ENCODE measurements at regions not wholly inside any gene's neighbourhood (a gene's known extent, or its start where the extent isn't known, plus 50 kb on each side); places are given as distances from the start of the nearest gene placed in this dataset.
"Not testable (repeated sequence)": the region's sequence is repeated elsewhere in the genome, so short reads cannot be mapped to it uniquely, and the experiment has no call there.

DNA sequence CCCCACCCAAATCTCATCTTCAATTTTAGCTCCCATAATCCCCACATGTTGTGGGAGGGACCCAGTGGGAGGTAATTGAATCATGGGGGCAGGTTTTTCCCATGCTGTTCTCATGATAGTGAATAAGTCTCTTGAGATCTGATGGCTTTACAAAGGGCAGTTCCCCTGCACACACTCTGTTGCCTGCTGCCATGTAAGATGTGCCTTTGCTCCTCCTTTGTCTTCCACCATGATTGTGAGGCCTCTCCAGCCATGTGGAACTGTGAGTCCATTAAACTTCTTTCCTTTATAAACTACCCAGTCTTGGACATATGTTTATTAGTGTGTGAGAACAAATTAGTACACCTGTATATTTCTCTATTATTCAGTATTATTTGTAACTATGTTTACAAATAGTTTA is 1283.3 kb upstream of the MIR17HG start:
- DNase-seq (ENCODE audit: low spot score), result not testable (repeated sequence)

DNA sequence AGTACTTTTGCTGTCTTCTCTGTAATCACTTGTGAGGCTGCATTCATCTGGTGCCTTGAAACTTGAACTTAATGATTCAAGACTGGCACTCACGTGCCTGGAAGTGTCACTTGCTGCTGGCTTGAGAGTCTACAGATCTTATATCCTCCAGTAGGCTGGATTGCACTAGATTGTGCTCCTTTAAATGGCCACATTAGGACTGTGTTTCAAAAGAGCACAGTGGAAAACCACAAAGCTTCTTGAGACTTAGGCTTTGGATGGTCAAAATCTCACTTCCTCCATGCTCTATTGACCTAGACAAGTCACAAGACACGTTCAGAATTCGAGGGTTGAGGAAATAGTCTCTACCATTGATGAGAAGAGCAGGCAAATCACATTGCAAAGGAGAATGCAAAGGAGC is 1278.8 kb upstream of the MIR17HG start:
- no peak for DNase-seq (ENCODE audit: low spot score)

DNA sequence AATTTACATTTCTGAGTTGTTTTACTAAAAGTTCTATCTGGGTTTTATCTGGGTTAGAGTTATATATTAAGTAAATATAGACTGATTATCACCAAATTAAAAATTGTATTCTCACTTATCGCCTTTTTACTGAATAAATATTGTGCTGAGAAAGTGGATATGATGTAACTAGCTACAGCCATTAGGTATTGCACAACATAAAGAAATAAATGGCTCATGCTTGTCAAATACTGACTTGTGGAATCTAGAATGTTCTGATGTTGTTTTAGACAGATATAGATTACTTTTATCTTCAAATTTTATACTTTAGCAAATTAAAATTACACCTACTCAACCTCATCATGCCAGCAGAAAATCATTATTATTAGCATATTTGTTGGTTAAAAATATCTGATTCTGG is 1277.1 kb upstream of the MIR17HG start:
- DNase-seq (ENCODE audit: low spot score), result no peak

DNA sequence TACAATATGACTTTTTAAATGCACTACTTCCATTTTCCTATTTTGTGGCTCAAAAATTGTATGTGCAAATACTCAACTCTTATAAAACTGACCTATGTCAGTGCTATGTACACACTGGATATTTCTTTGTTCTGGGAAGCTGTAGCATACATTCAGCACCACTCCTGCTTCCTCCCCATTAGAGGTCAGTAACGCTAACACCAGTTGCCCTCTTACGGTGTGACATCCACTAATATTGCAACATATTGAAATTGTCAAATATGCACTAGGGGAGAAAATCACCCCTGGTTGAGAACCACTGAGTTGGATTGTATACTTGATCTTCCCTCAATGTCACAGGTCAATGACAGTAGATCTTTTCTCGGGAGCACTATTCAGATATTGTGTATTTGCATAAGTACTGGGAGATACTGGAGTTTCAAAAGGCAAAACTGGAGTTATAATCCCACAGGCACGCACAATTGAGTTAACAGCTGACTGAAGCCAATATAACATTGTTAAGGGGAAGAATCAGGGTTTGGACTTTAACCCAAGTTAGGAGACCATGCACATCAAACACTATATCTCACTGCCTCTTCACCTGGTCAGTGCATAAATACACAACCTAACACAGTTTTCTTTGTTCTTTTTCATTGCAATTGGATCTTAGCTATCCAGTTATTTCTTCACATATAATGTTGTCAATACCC is 1276.5 kb upstream of the MIR17HG start:
- no peak for DNase-seq (ENCODE audit: low spot score)

DNA sequence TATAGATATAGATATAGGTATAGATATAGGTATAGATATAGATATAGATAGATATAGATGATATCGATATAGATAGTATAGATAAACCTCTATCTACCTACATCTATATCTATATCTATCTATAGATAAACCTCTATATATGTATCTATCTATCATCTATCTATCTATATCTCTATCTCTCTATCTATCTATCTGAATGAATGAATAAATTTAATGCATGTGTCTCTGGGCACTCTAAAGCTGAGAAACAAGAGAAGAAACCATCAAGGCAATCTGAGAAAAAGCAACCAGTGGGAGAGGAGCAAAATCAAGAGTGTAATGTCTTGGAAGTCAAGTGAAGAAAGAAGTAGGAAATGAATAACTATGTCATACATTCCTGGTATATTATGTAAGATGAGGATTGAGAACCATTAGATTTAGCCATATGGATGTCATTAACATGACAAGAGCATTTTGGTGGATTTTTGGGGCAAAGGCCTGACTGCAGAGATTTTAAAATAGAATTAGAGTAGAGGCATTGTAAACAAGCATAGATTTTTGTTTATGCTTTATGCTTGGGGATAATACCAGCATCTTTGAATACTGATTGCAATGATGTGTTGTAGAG is 1262.7 kb upstream of the MIR17HG start:
- DNase-seq (ENCODE audit: low spot score), result no peak

DNA sequence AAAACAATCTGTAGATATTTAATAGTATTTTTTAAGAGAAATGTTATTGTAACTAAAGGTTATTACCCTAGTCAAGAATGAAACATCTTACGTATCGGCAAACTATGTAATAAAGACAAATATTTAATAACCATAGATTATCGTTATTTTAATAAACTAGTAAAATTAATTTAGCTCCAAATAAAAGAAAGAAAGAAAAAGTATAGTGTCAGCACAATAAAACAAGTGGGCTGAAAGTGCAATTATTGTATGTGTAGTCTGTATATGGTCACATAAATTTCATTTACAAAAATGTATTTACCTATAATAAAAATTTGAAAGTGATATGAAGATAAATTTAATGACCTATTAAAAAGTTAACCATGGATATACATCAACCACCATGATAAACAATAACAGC is 1258.4 kb upstream of the MIR17HG start:
- no peak for DNase-seq (ENCODE audit: low spot score)

DNA sequence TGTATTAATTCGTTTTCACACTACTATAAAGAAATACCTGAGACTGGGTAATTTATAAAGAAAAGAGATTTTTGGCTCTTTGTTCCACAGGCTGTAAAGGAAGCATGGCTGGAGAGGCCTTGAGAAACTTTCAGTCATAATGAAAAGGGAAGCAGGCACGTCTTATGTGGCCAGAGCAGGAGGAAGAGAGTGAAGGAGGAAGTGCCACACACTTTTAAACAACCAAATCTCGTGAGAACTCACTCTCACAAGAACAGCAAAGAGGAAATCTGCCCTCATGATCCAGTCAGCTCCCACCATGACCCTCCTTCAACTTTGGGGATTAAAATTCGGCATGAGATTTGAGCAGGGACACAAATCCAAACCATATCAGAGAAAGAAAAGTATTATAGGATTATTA is 1255.9 kb upstream of the MIR17HG start:
- DNase-seq (ENCODE audit: low spot score), result no peak

DNA sequence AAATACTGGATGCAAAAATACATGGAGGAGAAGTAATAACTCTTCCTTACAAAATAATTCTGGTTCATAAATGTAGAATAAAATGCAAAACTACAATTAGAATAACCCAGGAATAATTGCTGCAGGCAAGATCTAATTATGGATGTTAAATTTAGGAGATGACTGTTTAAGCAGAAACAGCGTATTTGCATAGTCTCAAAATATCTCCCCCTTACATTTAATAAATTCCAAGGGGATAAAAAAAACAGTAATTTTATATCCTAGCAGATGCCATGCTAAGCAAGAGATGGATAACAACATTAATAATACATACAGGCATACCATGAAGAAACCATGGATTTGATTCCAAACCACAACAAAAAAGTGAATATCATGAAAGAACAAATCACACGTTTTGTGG is 1253.1 kb upstream of the MIR17HG start:
- no peak for DNase-seq (ENCODE audit: low spot score)

DNA sequence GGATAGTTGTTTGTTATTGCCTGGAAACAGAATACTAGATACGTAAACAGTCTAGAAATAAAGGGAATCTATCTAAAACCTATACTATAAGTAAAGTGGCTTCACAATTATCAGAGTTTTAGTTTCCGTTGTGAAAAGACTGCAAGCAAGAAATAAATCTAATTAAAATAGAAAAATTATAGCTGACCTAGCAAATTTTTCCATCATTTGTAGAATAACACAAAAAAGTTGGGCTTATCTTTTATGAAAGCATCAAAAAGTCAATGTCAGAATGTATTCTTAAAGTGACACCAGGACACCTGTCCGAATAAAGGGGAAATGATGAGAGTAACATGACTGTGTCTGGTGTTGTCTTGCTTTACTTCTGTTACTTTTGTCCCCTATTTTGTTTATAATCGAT is 1248.9 kb upstream of the MIR17HG start:
- DNase-seq (ENCODE audit: low spot score), result no peak

DNA sequence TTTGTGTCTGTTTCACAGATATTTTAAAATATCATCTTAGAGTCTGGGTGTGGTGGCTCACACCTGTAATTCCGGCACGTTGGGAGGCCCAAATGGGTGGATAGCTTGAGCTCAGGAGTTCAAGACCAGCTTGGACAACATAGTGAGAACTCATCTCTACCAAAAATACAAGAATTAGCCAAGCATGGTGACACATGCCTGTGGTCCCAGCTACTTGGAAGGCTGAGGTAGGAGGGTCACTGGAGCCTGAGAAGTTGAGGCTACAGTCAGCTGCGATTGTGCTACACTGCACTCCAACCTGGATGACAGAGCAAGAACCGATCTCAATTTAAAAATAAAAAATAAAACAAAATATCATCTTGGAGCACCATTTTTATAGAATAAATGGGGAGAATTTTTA is 1247.6 kb upstream of the MIR17HG start:
- no peak for DNase-seq (ENCODE audit: low spot score)

DNA sequence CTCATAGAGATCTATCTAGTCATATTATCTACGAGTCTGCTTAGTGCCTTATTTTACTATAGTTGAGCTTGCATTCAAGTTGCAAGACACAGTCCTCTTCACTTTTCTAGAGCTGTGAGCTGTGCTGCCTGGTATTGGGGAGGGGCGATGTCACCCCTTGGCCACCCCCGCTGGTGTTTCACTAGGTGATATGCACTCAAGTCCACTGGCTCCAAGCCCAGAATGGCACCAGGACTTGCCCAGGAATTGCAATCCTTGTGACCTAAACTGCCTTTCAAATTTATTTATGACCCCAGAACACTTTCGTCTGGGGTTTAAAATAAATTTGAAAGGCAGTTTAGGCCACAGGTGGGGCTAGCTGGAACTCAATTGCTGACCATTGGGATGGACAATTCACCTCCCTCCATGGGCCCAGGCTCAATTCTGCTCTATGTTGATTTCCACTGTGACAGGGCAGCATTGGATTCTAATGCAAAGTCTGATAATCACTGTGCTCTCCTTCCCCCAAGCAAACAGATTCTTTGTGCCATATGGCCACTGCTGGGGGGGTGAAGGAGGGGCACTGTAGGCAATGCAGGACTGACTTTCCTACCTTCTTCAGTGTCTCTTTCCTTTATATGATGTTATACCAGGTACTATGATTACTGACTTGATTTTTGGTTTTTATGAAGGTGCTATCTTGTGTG is 1244.2 kb upstream of the MIR17HG start:
- DNase-seq (ENCODE audit: low spot score), result no peak

DNA sequence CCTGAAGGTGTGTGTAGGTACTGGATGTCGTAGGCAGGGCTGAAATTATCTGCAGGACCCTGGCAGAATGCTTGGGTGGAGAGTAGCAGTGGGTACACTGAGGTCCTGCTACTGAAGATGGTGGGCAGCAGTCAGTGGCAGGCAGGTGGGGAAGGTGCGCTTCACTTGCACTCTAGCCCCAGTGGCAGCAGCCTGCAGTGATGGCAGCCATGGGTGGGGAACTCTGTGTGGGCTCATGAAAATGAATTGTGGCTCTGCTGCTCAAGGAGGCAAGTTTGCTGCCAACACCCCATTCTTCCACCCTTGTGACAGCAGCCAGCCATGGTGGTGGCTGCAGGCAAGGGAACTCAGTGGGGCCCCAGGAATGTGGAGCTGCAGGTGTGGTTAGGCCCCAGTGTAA is 1242.7 kb upstream of the MIR17HG start:
- DNase-seq (ENCODE audit: low spot score), result no peak

DNA sequence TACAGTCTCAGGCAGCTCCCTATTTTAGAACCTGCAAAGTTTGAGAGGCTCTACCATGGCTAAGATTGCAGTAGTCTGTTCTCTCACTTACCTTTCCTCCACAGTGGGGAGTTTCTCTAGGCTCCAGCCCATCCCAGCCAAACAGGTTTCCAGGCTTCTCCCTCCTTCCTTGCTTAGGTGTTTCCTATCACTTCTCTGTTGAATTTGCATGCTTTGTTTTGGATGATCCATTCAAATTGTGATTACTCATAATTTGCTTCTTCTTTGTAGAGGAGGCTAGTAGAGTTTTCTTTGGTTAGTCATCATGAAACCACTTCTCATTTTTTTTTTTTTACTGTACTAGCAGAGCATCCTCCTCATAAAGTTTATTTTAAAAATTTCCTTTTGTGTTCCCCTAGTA is 1242.2 kb upstream of the MIR17HG start:
- DNase-seq (ENCODE audit: low spot score), result no peak

DNA sequence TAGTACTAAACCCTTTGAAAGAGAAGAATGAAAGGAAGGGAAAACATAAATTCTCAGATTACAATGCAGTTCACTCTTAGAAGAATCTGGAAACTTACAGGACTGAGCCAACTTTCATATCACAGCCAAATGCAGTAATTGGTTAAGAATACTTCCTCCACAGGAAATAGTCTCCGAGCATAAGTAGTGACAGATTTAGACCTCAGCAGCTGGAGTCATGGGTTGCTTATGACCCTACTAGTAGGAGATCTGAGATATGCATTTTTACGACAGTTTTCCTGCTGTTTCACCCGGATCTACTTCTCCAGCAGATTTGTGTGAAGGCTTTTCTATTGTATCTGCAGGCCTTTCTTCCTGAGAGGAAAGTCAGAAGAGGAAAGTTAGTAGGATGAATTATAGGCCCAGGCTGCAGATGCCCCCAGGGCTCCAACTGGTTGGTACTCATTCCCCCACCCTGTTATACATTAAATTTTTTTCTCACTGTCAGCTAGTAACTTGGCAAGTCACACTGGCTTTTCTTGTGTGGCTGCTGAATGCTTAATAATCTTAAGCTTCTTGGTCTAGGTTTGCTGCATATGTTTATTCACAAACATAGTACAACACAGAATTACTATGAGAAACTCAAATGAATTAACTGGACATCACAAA is 1241.5 kb upstream of the MIR17HG start:
- DNase-seq (ENCODE audit: low spot score), result no peak

DNA sequence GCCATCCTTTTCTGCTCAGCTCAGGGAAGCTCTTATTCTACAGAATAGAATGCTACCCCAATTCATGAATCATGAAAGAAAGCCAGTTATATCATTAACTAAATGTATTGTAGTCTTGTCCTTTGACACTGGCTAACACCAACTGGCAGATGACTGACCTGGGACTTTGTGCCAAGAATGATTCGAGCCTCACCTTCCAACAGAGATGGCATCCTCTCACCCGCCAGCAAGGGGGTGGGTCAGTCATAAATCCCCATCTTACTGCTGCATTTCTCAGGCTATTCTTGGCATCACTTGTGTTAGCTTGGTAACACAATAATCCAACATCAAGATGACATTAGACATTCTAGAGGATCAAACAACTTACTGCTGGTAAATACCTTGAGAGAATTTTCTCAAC is 1239.8 kb upstream of the MIR17HG start:
- peak; percentile 22 for DNase-seq (ENCODE audit: low spot score)

DNA sequence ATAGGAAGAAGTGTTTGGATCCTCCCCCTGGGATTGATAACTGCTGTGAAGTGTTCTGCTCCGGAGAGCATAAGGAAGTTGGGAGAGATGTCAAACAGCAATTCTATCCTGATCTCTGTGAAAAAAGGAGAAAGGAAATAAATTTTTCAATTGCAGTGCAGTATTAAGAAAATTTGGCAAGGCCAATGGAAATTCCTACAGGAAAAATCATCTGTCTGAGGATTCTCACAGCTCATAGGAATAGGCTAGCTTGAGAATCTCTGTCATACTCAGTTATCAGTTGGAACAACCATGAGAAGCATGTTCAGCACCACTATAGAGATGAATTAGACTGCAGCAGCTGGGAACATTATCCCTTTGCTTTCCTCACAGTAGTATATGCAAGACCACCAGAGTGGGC is 1238.9 kb upstream of the MIR17HG start:
- no peak for DNase-seq (ENCODE audit: low spot score)

DNA sequence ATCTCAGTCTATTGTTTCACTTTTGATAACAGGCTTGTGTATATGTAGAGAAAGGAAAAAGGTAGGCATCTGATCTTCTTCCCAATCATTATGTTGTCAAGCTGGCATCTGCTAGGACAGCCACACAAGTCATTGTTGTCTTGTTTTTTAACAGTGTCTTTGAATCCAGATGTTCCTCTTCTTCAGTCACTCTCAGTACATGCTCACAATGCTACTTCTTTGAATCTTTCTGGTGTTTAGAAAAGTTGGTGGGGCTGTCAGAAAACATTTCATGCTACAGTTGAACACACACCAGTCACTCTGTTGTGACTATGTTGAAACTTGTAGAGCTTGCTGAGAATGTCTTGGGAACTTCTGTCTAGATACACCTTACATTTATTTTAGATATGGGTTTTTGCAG is 1231.4 kb upstream of the MIR17HG start:
- no peak for DNase-seq (ENCODE audit: low spot score)

DNA sequence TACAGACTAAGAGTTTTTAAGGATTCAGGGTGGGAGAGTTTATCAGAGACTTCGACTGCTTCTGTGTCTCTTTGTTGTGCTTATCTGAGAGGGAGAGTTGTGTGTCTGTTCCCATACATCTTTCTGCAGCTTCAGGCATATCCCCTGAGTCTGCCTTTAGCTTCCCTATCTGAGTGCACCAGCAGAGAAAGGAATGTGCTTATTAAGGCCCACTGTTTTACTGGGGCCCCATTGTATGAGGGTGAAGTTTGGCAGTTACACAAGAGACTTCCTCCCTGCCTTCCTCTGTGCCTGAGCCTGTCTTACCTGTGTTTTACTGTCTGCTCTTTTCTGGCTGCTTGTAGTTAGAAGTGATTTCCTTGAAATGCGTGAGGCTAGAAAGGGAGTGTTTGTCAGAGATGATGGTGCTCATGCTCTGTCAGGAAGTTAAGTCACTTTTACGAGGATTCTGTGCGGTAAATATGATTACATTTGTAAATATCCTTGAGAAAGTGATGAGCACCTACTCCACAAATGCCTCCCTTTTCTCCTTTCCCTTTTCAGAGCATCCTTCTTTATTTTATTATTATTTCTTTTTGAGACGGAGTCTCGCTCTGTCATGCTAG is 1228.9 kb upstream of the MIR17HG start:
- no peak for DNase-seq (ENCODE audit: low spot score)

DNA sequence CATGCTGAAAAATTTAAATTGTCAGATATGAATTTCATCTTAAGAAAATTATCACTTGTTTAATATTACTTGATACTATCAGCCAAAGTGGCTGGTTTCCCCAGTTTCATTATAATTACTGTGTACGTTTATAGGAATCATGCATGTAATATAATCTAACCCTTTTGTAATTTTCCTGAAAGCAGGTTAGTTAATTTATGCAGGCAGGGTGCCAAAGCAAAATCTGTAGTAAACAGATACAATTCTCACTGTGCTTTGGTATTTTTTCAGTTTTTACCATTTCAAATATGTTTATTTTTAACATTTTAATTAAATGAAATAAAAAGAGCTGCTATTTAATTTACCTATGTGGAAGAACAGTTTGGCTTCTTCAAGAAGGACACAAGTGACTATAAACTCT is 1227.5 kb upstream of the MIR17HG start:
- no peak for DNase-seq (ENCODE audit: low spot score)

DNA sequence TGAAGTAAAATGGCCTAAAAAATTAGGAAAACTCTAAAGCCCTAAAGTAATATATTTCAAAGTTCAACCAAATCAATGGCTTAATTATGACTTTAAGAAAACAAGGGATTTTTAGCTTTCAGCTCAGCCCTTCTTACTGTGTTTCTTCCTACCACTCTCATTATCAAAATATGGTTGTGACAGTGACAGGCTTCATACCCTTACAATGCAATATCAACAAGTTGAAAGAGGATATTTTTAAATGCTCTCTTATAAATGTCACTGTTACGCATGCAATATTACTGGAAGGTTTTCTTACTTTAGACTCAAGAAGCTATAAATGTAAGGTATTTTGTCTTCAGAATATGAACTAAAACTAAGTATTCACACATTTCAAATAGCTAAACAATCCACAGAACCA is 1225.7 kb upstream of the MIR17HG start:
- DNase-seq (ENCODE audit: low spot score), result no peak

DNA sequence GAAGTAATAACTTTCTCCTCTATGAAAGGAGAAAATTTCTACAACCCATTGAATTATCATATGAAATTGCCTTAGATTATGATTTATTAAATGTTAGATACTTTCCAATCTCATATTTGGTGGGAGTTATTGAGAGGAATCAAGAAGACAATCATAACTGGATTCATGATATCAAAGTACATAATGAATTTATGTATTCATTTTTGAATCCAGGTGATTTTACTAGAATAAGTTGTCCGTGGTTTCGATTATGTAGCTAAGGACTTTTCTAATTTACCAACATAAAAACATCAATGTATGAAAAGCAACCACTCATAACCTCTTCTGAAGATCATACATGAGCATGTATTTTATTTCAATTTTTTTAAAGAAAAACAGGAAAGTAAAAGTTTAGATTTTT is 1225.0 kb upstream of the MIR17HG start:
- no peak for DNase-seq (ENCODE audit: low spot score)

DNA sequence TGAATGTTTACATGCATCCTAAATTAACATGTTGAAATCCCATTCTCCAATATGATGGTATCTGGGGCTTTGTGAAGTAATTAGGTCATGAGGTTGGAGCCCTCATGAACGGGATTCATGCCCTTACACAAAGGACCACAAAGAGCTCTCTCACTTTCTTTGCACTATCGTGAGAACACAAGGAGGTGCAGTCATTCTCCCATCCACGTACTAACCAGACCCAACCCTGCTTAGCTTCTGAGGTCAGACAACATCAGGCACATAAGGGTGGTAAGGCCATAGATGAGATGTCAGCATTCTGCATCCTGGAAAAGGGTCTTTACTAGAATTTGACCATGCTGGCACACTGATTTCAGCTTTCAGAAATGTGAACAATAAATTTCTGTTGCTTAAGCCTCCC is 1211.9 kb upstream of the MIR17HG start:
- no peak for DNase-seq (ENCODE audit: low spot score)

DNA sequence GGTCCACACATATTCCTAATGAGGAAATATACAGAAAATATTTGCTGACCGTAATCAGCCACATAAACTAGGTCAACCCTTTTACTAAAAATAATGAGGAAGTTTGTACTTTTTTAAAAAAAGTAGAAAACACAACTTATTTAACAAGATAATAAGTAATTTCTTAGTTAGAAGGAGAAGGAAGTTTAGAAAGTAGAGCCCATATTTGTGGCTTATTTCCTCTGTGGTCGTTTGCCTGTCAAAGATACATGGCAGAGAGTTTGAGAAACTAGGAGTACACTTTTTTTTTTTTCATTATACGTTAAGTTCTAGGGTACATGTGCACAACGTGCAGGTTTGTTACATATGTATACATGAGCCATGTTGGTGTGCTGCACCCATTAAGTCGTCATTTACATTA is 1205.2 kb upstream of the MIR17HG start:
- DNase-seq (ENCODE audit: low spot score), result no peak

Measured in mucosa of gallbladder (tissue), 1 donor.